Esophagus squamous epithelium (tissue), 4 donors: ENCODE measurements at regions not wholly inside any gene's neighbourhood (a gene's known extent, or its start where the extent isn't known, plus 50 kb on each side); places are given as distances from the start of the nearest gene placed in this dataset.

ENCODE experiments used
- POLR2A ChIP-seq, 4 donors: fragments of 450-650 bp; IDR thresholded peaks; one replicate each; pipeline ENCODE4 v1.6.1; 2017; ENCODE audit warnings: antibody characterized with exemption in 4 of 4, mild to moderate bottlenecking in 4 of 4, moderate library complexity in 3 of 4
- TF ChIP-seq, protein P1 (sequence below), 6 experiments: fragments of 450-650 bp in 4 of 6; fragments of 200-600 bp in 2 of 6; sonication (generic) in 2 of 6; IDR thresholded peaks; one replicate each; pipeline ENCODE4 v1.5.1; 2016 to 2019; ENCODE audit warnings: antibody characterized with exemption in 6 of 6, mild to moderate bottlenecking in 4 of 6, moderate library complexity in 4 of 6

DNA sequence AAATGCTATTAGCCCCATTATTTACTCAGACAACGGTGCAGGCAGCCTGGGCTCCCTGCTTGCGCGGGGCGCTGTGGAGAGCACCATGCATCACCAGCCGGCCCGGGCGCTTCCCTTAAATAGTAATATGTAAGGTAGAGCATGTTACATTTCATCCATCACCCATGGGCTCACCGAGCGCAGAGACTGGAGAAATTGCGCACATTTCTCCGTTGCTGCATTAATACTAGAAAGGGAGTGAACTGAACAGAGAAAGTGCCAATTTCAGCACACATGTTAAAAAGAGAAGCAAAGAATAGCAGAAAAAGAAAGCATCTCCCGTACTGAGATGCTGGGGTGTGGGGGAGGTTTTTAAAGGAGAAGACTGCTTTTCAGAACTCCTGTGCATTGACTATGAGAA is 400.3 kb downstream of the ZSWIM6 start:
- TF ChIP-seq, protein P1, sequence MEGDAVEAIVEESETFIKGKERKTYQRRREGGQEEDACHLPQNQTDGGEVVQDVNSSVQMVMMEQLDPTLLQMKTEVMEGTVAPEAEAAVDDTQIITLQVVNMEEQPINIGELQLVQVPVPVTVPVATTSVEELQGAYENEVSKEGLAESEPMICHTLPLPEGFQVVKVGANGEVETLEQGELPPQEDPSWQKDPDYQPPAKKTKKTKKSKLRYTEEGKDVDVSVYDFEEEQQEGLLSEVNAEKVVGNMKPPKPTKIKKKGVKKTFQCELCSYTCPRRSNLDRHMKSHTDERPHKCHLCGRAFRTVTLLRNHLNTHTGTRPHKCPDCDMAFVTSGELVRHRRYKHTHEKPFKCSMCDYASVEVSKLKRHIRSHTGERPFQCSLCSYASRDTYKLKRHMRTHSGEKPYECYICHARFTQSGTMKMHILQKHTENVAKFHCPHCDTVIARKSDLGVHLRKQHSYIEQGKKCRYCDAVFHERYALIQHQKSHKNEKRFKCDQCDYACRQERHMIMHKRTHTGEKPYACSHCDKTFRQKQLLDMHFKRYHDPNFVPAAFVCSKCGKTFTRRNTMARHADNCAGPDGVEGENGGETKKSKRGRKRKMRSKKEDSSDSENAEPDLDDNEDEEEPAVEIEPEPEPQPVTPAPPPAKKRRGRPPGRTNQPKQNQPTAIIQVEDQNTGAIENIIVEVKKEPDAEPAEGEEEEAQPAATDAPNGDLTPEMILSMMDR (IDR thresholded peaks at IDR 0.05), result no peak
- TF ChIP-seq POLR2A (IDR thresholded peaks at IDR 0.05), result no peak
